Kasumi-1 (cell line): ENCODE measurements at regions not wholly inside any gene's neighbourhood (a gene's known extent, or its start where the extent isn't known, plus 50 kb on each side); places are given as distances from the start of the nearest gene placed in this dataset.

ENCODE experiments used
- DNase-seq, 2 experiments: peaks; one replicate each; lab custom pipeline; 2025; lab: John Stamatoyannopoulos, UW

DNA sequence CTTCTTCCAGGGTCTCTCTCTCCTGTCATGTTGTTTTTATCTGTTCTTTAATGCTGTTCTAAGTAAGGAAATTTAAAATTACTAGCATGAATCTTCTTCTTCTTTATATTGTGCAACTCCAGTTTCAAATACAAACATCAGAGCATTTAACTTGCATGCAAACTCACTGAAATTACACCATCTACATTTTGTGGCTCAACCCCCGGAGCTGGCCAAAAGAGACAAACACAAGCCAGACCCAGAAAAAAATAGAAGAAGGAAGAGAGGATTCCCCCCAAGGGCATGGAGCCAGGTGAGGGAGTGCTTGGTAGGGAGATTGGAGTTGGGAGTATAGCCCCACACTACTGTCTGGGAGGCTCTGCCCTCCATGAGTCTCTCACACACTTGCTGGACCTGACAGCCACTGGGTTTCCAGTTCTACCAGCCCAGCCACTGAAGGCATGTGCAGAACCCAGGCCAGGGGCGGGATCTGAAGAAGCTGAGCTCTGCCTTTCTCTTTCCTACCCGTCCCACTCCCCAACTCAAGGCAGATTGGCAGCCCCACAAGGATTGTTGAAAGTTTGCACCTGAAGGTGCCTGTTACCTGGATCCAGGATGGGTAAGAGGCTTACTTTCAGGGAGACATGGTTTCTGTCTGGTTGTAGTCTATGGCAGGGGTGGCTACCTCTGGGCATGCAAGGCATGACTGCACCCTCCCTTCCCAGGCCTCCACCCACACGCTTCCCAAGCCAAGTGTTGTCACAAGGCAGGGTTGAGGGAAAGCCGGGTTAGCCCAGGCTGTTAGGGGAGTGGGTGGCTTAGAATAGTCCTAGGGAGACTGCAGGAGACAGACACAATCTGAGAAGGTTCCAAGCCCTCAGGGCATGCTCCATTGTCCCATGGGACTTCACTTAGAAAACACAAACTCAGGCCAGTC is 297.2 kb downstream of the TGFB2 start:
- no peak for DNase-seq

GRCh38 chr1:218643281-218643680 is 298.1 kb downstream of the TGFB2 start:
- DNase-seq: no peak

DNA sequence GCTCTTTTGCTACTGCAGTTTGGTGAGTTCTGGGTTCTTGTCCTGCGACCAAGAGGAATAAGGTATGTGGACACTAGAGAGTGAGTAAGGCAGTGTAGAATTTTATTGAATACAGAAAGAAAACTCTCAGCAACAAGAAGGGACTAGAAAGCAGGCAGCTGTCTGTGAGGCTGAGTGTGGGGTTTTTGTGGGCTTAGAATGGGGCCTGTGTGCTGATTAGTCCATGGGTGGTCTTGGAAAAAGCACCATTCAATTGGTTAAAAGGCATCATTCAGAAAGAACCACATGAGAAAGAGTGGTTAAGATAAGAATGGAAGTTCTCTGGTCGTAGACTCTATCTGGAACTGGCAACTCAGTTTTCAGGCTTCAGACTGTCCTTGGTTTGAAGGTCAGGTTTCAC is 298.8 kb downstream of the TGFB2 start:
- no peak for DNase-seq

- no peak for DNase-seq
These were observed 301.2 kb downstream of the TGFB2 start for GRCh38 chr1:218646288-218646687.

GRCh38 chr1:218656301-218657037 is 311.3 kb downstream of the TGFB2 start:
- DNase-seq: no peak

GRCh38 chr1:218658269-218658668 is 313.1 kb downstream of the TGFB2 start:
- DNase-seq: no peak

DNA sequence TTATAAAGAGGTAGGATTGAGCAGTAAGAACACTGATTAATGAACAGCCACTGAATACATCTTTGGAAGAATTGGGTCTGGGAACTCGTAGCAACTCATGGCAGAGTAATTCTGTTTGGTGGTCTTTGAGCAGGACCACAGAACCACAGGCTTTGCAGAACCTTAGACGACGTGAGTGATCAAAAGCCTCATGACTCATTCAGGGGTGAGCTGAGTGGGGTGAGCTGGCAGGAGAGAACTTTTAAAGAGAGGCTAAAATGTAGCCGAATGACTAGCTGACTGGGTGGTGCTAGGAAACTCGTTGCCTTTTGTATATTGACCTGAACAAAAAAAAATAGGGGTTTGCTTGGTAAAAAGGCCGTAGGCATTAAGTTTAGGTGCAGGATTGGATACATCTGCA is 313.8 kb downstream of the TGFB2 start:
- DNase-seq: no peak

GRCh38 chr1:218659911-218660677 is 315.0 kb downstream of the TGFB2 start:
- DNase-seq: no peak

DNA sequence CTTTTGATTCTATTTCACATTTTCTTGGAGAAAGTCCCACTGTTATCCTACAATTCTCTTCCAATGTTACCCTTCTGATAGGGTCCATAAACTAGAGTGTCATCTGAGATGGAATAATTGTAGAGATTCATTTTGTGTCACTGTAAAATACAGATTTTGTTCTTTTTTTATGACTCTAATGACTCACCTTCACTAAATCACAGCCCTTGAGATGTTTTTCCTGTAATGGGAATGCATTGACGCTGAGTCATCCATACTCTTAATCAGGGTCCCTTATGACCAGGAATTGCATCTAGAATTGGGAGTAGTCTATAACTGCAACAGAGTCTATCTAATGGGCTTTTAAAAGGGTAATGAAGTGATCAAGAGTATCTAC is 315.5 kb downstream of the TGFB2 start:
- DNase-seq: no peak

- DNase-seq: no peak
These were observed 316.3 kb downstream of the TGFB2 start for GRCh38 chr1:218661411-218661810.

DNA sequence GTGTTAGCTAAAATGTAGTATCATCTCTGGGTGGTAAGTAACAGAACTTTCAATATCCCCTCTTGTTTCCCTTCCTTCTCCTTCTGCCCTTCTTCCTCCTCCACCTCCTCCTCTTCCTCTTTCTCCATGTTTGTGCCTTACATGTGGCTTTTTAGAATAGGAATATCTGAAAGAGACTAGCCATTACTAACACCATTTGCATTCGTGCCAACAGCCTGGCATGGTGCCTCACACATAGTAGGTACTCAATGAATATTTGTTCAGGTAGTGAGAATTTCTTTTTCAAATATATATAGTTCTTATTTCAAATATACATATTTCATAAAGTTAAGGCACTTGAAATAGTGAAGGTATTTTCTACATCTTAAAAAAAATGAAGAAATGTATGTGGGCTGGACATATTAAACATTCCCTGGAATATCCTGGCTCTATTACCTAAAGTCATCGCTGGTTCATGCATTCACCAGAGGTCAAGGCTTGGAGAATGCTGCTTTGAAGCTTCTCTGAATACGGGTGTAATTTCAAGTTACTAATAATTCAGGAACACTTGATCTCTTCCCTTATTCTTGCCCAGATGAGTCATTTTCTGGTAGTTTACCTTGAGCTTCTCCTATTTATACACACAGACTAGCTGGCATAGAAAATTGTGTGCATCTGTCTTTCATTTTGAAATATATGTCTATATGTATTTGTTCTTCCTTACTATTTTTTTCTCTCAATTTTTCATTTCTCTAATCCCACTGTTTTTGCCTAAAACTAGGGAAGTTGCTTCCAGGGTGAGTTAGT is 319.4 kb downstream of the TGFB2 start:
- DNase-seq: no peak

GRCh38 chr1:218665221-218665620 is 320.1 kb downstream of the TGFB2 start:
- no peak for DNase-seq

DNA sequence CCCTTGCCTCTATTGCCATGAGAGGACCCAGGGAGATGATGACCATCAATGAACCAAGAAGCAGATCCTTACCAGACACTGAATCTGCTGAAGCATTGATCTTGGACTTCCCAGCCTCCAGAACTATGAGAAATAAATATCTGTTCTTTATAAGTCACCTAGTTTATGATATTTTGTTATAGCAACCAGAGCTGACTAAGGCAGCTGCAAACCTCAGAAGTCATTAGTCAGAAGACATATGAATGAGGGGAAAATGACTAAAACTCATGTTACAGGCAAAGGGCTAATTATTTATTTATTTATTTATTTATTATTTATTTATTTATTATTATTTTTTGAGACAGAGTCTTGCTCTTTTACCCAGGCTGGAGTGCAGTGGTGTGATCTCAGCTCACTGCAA is 321.1 kb downstream of the TGFB2 start:
- no peak for DNase-seq

- DNase-seq: no peak
These were observed 322.8 kb downstream of the TGFB2 start for GRCh38 chr1:218667781-218668516.

GRCh38 chr1:218669431-218669830 is 324.3 kb downstream of the TGFB2 start:
- no peak for DNase-seq

DNA sequence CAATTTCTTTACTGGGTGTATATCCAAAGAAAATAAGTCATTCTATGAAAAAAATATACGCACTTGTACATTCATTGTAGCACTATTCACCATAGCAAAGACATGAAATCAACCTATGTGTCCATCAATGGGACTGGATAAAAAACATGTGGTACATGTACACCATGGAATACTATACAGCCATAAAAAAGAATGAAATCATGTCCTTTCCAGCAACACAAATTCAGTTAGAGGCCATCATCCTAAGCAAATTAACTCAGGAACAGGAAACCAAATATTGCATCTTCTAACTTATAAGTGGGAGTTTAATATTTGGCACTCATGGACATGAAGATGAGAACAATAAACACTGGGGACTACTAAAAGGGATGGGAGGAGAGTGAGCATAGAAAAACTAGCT is 325.7 kb downstream of the TGFB2 start:
- DNase-seq: no peak

DNA sequence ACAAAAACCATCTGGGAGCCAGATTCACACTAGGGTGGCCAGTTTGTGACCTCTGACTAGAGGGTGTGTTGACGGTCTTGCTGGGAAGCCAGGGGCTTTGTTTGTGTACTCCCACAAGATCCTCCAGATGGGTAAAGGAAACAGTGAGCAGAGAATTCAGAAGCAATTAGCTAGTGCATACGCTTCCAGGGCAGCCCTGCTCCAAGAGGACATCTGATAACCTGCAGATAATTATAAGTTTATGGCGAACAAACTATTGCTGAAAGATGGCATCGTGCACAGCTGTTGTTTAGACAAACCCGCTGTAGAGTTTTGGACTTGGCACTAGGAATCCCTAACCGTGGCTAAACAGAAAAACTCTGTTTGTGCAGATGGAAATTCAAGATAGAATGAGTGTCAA is 326.4 kb downstream of the TGFB2 start:
- no peak for DNase-seq

GRCh38 chr1:218673170-218673569 is 328.0 kb downstream of the TGFB2 start:
- no peak for DNase-seq

DNA sequence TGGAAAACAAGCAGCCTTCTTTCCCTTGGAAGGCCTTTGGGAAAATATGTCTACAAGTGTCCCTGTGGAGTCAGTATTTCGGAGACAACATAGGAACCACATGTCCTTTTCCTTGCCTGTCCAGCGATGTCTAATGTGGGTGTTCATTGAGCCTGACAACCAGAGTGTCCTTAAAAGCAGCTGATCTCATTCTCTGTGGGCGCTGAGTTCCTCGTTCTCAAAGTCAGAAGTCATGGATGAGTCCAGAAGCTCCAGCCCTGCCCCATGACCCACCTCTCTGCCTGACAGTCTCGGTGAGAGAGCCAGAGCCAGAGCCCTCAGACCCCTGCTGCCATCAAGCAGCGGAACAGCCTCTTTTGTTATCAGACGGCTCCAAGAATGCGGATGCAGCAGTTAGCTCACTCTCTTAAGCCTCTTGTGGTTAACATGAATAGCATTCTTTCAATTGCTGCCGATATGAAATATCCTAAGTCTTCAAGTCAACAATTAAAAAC is 329.2 kb downstream of the TGFB2 start:
- no peak for DNase-seq

GRCh38 chr1:218677026-218677425 is 331.9 kb downstream of the TGFB2 start:
- DNase-seq: no peak

DNA sequence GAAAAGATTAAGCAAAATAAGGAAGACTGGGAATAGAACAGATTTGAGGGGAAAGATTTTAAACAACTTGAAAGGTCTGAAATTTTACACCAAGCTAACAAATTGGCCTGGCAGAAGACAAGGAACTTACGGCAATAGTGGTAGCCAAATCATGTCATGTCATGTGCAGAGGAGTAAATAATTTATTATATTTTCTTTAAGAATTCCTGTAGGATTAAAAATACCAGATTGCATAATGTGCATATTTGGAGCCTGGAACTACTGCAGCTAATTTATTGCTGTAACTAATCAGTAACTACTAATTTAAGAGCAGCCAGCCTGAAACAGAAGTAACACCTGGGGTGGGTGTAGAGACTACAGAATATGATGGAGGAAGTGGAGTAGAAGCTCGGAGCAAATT is 334.3 kb downstream of the TGFB2 start:
- no peak for DNase-seq
